H9 (cell line): ENCODE measurements at regions not wholly inside any gene's neighbourhood (a gene's known extent, or its start where the extent isn't known, plus 50 kb on each side); places are given as distances from the start of the nearest gene placed in this dataset.

Experiments
- DNase-seq: peaks from one replicate; pipeline ENCODE4 v3.0.0-alpha.2; 2017
- H2AFZ ChIP-seq: one replicate; pipeline ENCODE4 v1.6.1; 2013; ENCODE audit warnings: mild to moderate bottlenecking, low read length, control low read depth, moderate library complexity
- H2AK5ac ChIP-seq: 2 replicates; pipeline ENCODE4 v1.6.1; 2013; ENCODE audit warnings: low read length, control low read depth, mixed read lengths; ENCODE audit not compliant: insufficient read length
- H2BK120ac ChIP-seq: one replicate; pipeline ENCODE4 v1.6.1; 2013; ENCODE audit warnings: low read depth, mild to moderate bottlenecking, low read length, control low read depth, inconsistent platforms; ENCODE audit not compliant: poor library complexity, severe bottlenecking
- H2BK12ac ChIP-seq: 2 replicates; pipeline ENCODE4 v1.6.1; 2013; ENCODE audit warnings: low read length, control low read depth, mixed read lengths, low read depth; ENCODE audit not compliant: insufficient read length
- H2BK15ac ChIP-seq: 2 replicates; pipeline ENCODE4 v1.6.1; 2013; ENCODE audit warnings: low read depth, low read length, control low read depth
- H2BK20ac ChIP-seq: one replicate; pipeline ENCODE4 v1.6.1; 2013; ENCODE audit warnings: low read depth, mild to moderate bottlenecking, low read length, control low read depth, inconsistent platforms; ENCODE audit not compliant: poor library complexity, severe bottlenecking
- H2BK5ac ChIP-seq: 2 replicates; pipeline ENCODE4 v1.6.1; 2013; ENCODE audit warnings: low read length, control low read depth, mixed read lengths; ENCODE audit not compliant: insufficient read length
- H3K14ac ChIP-seq: 2 replicates; pipeline ENCODE4 v1.6.1; 2013; ENCODE audit warnings: low read length, control low read depth; ENCODE audit not compliant: insufficient read depth
- H3K18ac ChIP-seq: 2 replicates; pipeline ENCODE4 v1.6.1; 2013; ENCODE audit warnings: low read depth, mild to moderate bottlenecking, mixed read lengths, low read length, control low read depth; ENCODE audit not compliant: insufficient read length
- H3K23ac ChIP-seq: 2 replicates; pipeline ENCODE4 v1.6.1; 2013; ENCODE audit warnings: low read length, control low read depth, mixed read lengths, low read depth; ENCODE audit not compliant: insufficient read length
- H3K23me2 ChIP-seq: 2 replicates; pipeline ENCODE4 v1.6.1; 2013; ENCODE audit warnings: low read depth, mild to moderate bottlenecking, mixed read lengths, low read length, control low read depth; ENCODE audit not compliant: insufficient read length, poor library complexity, severe bottlenecking
- H3K27ac ChIP-seq: 2 replicates; pipeline ENCODE4 v1.5.1; 2013; ENCODE audit warnings: low read length, control low read depth, mixed read lengths, low read depth; ENCODE audit not compliant: insufficient read length
- H3K27me3 ChIP-seq: 2 replicates; pipeline ENCODE4 v1.6.1; 2013; ENCODE audit warnings: low read length, control low read depth, inconsistent platforms; ENCODE audit not compliant: insufficient read depth
- H3K4ac ChIP-seq: 2 replicates; pipeline ENCODE4 v1.6.1; 2013; ENCODE audit warnings: low read depth, mild to moderate bottlenecking, control low read depth, inconsistent platforms, low read length, moderate library complexity
- H3K4me1 ChIP-seq: 2 replicates; pipeline ENCODE4 v1.6.1; 2013; ENCODE audit warnings: low read length, control low read depth, inconsistent platforms; ENCODE audit not compliant: insufficient read depth
- H3K4me2 ChIP-seq: 2 replicates; pipeline ENCODE4 v1.6.1; 2013; ENCODE audit warnings: low read length, control low read depth, mixed read lengths; ENCODE audit not compliant: insufficient read length, insufficient read depth
- H3K56ac ChIP-seq: 2 replicates; pipeline ENCODE4 v1.6.1; 2013; ENCODE audit warnings: low read depth, mild to moderate bottlenecking, mixed read lengths, low read length, control low read depth; ENCODE audit not compliant: insufficient read length
- H3K79me1 ChIP-seq: 2 replicates; pipeline ENCODE4 v1.6.1; 2013; ENCODE audit warnings: low read depth, mild to moderate bottlenecking, moderate library complexity, low read length, control low read depth, inconsistent platforms; ENCODE audit not compliant: insufficient read depth, poor library complexity, severe bottlenecking
- H3K79me2 ChIP-seq: 2 replicates; pipeline ENCODE4 v1.6.1; 2013; ENCODE audit warnings: low read length, control low read depth, inconsistent platforms; ENCODE audit not compliant: insufficient read depth
- H3K9ac ChIP-seq: 2 replicates; pipeline ENCODE4 v1.6.1; 2013; ENCODE audit warnings: low read length, control low read depth, mixed read lengths; ENCODE audit not compliant: insufficient read length; ENCODE audit errors: extremely low read depth
- H3K9me3 ChIP-seq: one replicate; pipeline ENCODE4 v1.6.1; 2013; ENCODE audit warnings: low read depth, low read length, inconsistent platforms; ENCODE audit not compliant: control insufficient read depth
- H3T11ph ChIP-seq: one replicate; pipeline ENCODE4 v1.6.1; 2013; ENCODE audit warnings: mild to moderate bottlenecking, low read length, control low read depth, inconsistent platforms
- H4K20me1 ChIP-seq: one replicate; pipeline ENCODE4 v1.6.1; 2013; ENCODE audit not compliant: control insufficient read depth, insufficient read length, insufficient read depth
- H4K5ac ChIP-seq: 2 replicates; pipeline ENCODE4 v1.6.1; 2013; ENCODE audit warnings: low read depth, mild to moderate bottlenecking, mixed read lengths, low read length, control low read depth; ENCODE audit not compliant: insufficient read length
- H4K8ac ChIP-seq: replicated peaks from 2 replicates; pipeline ENCODE4 v1.6.1; 2013; ENCODE audit warnings: low read length, control low read depth, mixed read lengths, low read depth; ENCODE audit not compliant: insufficient read length
- H4K91ac ChIP-seq: 2 replicates; pipeline ENCODE4 v1.6.1; 2013; ENCODE audit warnings: low read depth, mild to moderate bottlenecking, moderate library complexity, mixed read lengths, low read length, control low read depth; ENCODE audit not compliant: insufficient read length
- H3K27ac Mint-ChIP-seq, 3 experiments: 2 replicates in 2 of 3; 3 replicates in 1 of 3; pipeline ENCODE4 v1.8.0; 2020 to 2021; ENCODE audit warnings: mixed read lengths in 3 of 3, mild to moderate bottlenecking in 1 of 3, moderate library complexity in 1 of 3
- H3K27me3 Mint-ChIP-seq: 2 replicates; pipeline ENCODE4 v1.8.0; 2021; ENCODE audit warnings: low read depth, mild to moderate bottlenecking, moderate library complexity, mixed read lengths
- H3K36me3 Mint-ChIP-seq, 3 experiments: 2 replicates in 2 of 3; 3 replicates in 1 of 3; pipeline ENCODE4 v1.8.0; 2020 to 2021; ENCODE audit warnings: low read depth in 3 of 3, mixed read lengths in 3 of 3; ENCODE audit not compliant: insufficient read depth in 1 of 3
- H3K4me1 Mint-ChIP-seq, 2 experiments: 2 replicates each; pipeline ENCODE4 v1.8.0; 2020; ENCODE audit warnings: mixed read lengths in 2 of 2
- H3K4me3 Mint-ChIP-seq, 2 experiments: 2 replicates in 1 of 2; 3 replicates in 1 of 2; pipeline ENCODE4 v1.8.0; 2020 to 2021; ENCODE audit warnings: mild to moderate bottlenecking in 2 of 2, mixed read lengths in 2 of 2, moderate library complexity in 1 of 2
- H3K9me3 Mint-ChIP-seq, 2 experiments: 2 replicates in 1 of 2; 3 replicates in 1 of 2; pipeline ENCODE4 v1.8.0; 2020; ENCODE audit warnings: mild to moderate bottlenecking in 2 of 2, mixed read lengths in 2 of 2, moderate library complexity in 1 of 2
- CTCF ChIP-seq: fragments of 200-600 bp; sonication (generic); conservative IDR thresholded peaks from 3 replicates; pipeline ENCODE4 v1.8.0; 2021; ENCODE audit warnings: antibody characterized with exemption, mild to moderate bottlenecking
- WGBS: extraction: QIAGEN DNeasy Blood & Tissue Kit; methylation state at CpG from one replicate; pipeline ENCODE4 v1.1.7; 2013; ENCODE audit warnings: missing lambda C conversion rate, low lambda C conversion rate, mixed read lengths; ENCODE audit not compliant: insufficient read length; ENCODE audit errors: extremely low coverage; 5-methylcytosine and 5-hydroxymethylcytosine counted together

- no peaks in the 10 kb centered on the region for H3K4me1 ChIP-seq
- Mint-ChIP-seq H3K36me3 (peaks cover 0 to 4% (median 0%) of the 10 kb centered on the region in 3 experiments; a peak in 3 of 7 replicates), H3K27ac (no peak overlapping the region), H3K9me3 (no peaks in the 10 kb centered on the region; a peak in 3 of 5 replicates), H3K27me3 (no peaks in the 10 kb centered on the region), H3K4me3 (no peak overlapping the region), H3K4me1 (peaks cover 0 to 10% of the 10 kb centered on the region in 2 experiments; a peak in 2 of 4 replicates)
- no peak overlapping the region for H3K23ac ChIP-seq
- H2BK15ac ChIP-seq = no peak overlapping the region
- no peak overlapping the region for H4K91ac ChIP-seq
- H3K4ac ChIP-seq = no peak overlapping the region
- H3T11ph ChIP-seq = no peak overlapping the region
- no peak overlapping the region for H3K18ac ChIP-seq
- H2BK5ac ChIP-seq = no peak overlapping the region
- no CpG with 5 or more reads among the region's 1 CpG for WGBS
- no peak overlapping the region for H4K5ac ChIP-seq
- no peaks in the 10 kb centered on the region for H4K20me1 ChIP-seq
- H3K23me2 ChIP-seq = no peaks in the 10 kb centered on the region
- no peaks in the 10 kb centered on the region for H3K27me3 ChIP-seq
- H3K9me3 ChIP-seq = no peaks in the 10 kb centered on the region
- no peak overlapping the region for H3K4me2 ChIP-seq
- H2BK120ac ChIP-seq = no peak overlapping the region
- H2AK5ac ChIP-seq = no peak overlapping the region
- H3K27ac ChIP-seq = no peak overlapping the region
- no peak overlapping the region for H2BK12ac ChIP-seq
- no peak overlapping the region for H3K9ac ChIP-seq
- H3K79me1 ChIP-seq = no peaks in the 10 kb centered on the region
- no peaks in the 10 kb centered on the region for H3K79me2 ChIP-seq
- no peak overlapping the region for H3K56ac ChIP-seq
- no peak overlapping the region for H3K14ac ChIP-seq
- no peak overlapping the region for H4K8ac ChIP-seq
- no peak for TF ChIP-seq CTCF
- H2BK20ac ChIP-seq = no peak overlapping the region
- DNase-seq = no peak
- no peak overlapping the region for H2AFZ ChIP-seq
Observed at GRCh38 chr21:28795251-28795650, 197.4 kb downstream of the LTN1 start.
